Testis (tissue), 2 donors: ENCODE measurements at regions not wholly inside any gene's neighbourhood (a gene's known extent, or its start where the extent isn't known, plus 50 kb on each side); places are given as distances from the start of the nearest gene placed in this dataset.

Experiments used
- CTCF ChIP-seq, 3 experiments: fragments of 450-650 bp in 2 of 3; fragments of 200-600 bp in 1 of 3; sonication (generic) in 1 of 3; IDR thresholded peaks; one replicate each; pipeline ENCODE4 v1.5.1; 2016 to 2019; ENCODE audit warnings: antibody characterized with exemption in 3 of 3, mild to moderate bottlenecking in 2 of 3, moderate library complexity in 1 of 3
- POLR2A ChIP-seq: fragments of 450-650 bp; IDR thresholded peaks from one replicate; pipeline ENCODE4 v1.6.1; 2017; ENCODE audit warnings: antibody characterized with exemption, mild to moderate bottlenecking, moderate library complexity

GRCh38 chr18:10299643-10300042 lies 154.8 kb upstream of the APCDD1 start:
- TF ChIP-seq CTCF (IDR thresholded peaks at IDR 0.05) (no peak), POLR2A (no peak)
